GM08714 (cell line): ENCODE measurements at regions not wholly inside any gene's neighbourhood (a gene's known extent, or its start where the extent isn't known, plus 50 kb on each side); places are given as distances from the start of the nearest gene placed in this dataset.
A peak's percentile ranks its signal among the peaks of the same experiment; 100 is the strongest.

Experiments
- H3K4me3 ChIP-seq: fragments of 200-500 bp; sonication (Bioruptor generic); 2 replicates; pipeline ENCODE4 v1.5.1; 2014; ENCODE audit warnings: mild to moderate bottlenecking, low read length, inconsistent platforms
- ZNF274 ChIP-seq: IDR thresholded peaks from 2 replicates; pipeline ENCODE4 v1.6.1; 2012; ENCODE audit warnings: mild to moderate bottlenecking, low read depth, low read length

DNA sequence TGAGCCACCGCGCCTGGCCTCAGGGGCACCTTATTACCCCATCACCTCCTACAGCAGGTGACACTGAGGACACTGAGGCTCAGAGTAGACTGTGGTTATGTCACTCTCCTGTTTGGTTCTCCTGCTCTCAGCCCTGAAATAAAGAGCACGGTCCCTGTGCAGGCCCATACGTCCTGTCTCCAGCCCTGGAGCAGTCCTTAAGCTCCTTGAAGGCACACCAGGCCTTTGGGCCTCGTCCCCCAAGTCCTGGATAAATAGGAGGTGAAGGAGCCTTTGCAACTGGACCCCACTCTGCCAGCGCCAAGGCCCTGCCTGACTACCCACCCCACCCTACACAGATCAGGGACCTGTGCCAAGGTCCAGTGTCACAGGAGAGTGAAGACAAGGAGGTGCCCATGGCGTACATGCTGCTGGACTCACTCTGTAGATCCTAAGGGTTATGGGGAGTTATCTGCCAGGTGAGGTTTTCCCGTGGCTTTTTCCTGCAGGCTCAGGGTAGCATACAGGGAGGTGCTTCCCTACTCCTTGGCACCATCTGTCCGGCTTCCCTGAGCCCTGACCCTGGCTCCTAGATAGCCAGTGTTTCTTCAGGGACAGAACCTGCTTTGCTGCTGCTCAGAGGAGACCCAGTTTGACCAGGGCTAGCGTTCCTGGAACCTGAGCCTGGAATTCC, 253.2 kb downstream of the SEC14L1 start:
- TF ChIP-seq ZNF274: no peak
- H3K4me3 ChIP-seq: no peak overlapping the region

DNA sequence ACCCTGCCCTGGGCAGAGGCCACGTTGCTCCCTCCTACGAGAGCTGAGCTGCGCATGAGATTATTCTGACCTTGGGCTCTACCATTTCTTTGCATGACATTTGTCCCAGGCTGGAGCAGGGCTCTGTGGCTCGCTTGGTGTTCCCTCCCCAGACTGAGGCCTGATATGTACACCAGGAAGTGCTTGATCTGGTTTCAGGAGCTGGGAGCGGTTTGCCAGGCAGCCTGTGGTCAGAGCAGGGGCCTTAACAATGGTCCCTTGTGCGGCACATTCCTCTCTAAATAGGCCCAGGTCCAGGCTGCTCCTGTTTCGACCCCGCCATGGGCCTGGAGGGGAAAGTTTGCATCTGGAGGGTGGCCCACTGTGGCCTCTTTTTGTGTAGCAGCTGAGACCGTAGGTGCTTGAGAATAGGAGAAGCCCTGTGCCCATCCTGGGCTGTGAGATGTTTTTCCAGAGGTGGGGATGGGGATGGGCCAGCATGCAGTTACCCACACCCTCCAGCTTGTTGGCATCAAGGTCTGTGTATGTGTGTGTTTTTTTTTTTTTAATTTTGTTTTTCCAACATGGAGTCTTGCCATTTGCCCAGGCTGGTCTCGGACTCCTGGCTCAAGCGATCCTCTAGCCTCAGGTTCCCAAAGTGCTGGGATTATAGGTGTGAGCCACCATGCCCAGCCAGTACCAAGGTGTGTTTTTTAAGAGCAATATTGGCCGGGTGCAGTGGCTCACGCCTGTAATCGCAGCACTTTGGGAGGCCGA, 253.9 kb downstream of the SEC14L1 start:
- no peak overlapping the region for H3K4me3 ChIP-seq
- TF ChIP-seq ZNF274: no peak

DNA sequence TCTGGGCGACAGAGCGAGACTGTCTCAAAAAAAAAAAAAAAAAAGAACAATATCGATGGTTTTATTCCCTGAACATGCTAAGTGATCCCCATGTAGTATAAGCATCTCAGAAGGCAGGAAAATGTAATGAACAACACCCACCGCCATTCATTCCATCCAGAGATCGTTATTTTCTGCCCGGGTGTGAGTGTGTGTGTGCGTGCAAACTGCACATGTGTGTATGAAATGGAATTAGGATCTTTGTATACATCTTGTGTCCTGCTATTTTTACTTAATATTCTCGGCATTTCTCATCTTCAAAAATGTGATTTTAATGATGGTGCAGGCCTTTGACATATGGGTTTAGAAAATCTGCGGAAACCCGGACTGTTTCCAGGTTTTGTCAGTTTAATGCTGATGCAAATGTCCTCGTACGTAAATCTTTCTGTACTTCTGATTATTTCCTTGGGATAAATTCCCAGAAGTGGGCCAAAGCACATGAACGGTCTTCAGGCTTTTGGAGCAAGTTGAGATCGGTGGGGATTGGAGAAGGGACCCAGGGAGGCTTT, 254.8 kb downstream of the SEC14L1 start:
- no peak for TF ChIP-seq ZNF274

DNA sequence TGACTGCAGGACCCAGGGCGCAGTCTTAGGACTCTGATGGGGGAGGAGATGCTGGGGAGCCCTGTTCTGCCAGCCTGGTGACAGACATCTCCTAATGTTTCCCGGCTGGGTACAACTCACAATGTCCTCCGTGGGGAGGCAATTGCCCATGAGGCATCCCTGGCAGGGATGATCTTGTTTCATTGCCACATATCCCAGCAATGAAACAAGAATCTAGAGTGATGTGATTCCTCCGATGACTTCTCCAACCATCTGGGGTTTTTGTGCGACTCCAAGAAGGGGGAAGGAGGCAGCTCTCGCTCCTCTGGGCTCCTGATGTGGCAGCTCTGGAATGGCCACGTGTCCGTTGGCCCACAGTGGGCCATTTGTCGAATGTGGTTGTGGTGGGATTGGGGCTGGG, 255.8 kb downstream of the SEC14L1 start:
- TF ChIP-seq ZNF274: no peak
- no peak overlapping the region for H3K4me3 ChIP-seq

More for the DNA sequence above, 254.8 kb downstream of the SEC14L1 start:
- H3K4me3 ChIP-seq: no peak overlapping the region

DNA sequence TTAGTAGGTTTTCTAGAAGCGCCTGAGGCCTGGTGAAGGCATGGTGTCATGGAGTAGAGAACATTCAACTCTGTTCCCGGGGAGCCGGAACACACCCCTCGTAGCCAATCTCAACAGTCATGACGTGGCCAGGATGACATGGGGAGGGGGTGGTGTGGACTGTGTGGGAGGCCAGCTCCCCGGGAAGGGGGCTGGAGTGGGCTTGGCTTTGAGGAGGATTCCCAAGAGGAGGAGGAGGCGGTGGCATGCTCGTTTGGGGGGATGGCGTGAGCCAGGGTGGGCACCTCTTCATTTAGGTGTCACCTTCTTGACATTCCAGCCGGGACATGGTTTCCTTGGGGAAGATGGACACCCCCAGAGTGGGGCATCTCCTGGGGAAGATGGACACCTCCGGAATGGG, 257.5 kb downstream of the SEC14L1 start:
- H3K4me3 ChIP-seq: no peak overlapping the region
- TF ChIP-seq ZNF274: no peak

DNA sequence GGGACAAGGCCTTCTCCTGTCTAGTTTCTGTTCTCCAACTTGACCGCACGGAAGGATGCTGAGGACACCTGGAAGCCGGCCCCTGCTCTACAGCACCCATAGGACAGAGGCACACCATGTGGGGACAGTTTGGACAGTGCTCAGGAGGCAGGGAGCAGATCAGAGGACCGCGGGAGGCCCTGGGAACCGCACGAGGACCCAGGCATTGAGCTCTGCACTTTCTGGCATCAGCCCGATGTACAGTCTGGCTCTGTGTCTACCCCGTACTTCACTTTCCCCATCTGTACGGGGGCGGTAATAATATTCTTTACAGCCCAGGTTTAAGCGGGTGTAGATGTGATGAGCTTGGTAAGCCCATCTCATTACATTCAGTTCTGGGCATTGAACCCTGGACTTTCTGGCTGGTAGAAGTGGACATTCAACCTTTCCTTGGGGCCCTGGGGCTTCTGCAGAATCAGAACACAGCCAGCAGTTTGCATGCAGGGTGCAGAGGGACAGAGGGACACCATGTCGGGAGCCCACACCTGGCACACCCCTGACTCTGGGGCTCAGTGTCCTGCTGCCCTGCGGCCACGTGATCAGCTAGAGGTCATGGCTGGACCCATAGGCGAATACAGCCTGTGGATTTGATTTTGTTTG, 258.7 kb downstream of the SEC14L1 start:
- TF ChIP-seq ZNF274: no peak
- no peak overlapping the region for H3K4me3 ChIP-seq

DNA sequence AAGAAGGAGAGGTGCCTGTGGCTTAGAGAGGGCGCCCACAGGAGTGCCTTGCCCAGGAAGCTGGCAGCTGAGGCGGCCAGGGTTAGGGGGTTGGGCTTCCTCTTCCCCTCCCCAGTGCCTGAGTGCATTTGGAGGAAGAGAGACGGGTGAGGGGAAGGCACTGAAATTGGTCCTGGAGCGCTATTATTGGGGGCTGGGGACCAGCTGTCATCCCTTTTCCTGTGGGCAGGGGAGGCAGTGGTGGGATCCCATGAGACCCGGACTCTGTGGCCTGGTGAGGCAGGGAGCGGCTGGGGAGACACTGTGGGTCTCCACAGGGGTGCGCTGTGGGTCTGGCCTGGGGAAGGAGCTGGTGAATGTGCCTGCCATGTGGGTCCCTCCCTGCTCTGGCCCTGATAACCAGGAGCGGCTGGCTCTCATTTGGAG, 259.7 kb downstream of the SEC14L1 start:
- no peak overlapping the region for H3K4me3 ChIP-seq
- TF ChIP-seq ZNF274: no peak

DNA sequence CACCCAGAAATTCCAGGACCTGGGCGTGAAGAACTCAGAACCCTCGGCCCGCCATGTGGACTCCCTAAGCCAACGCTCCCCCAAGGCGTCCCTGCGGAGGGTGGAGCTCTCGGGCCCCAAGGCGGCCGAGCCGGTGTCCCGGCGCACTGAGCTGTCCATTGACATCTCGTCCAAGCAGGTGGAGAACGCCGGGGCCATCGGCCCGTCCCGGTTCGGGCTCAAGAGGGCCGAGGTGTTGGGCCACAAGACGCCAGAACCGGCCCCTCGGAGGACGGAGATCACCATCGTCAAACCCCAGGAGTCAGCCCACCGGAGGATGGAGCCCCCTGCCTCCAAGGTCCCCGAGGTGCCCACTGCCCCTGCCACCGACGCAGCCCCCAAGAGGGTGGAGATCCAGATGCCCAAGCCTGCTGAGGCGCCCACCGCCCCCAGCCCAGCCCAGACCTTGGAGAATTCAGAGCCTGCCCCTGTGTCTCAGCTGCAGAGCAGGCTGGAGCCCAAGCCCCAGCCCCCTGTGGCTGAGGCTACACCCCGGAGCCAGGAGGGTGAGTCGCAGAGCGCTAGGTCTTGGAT, 261.5 kb downstream of the SEC14L1 start:
- H3K4me3 ChIP-seq: no peak overlapping the region
- TF ChIP-seq ZNF274: no peak

DNA sequence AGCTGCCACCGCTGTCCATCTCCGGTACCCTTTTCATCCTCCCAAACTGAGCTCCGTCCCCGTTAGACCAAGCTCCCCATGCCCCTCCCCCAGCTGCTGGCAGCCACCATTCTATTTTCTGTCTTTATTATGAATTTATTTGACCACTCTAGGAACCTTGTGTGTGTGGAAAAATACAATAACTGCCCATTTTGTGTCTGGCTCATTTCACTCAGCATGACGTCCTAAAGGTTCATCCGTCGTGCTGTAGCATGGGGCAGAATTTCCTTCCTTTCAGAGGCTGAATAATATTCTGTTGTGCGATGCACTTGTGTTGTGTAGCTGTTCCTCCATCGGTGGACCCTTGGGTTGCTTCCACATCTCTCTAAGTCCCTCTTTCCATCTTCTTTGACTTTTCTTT, 263.1 kb downstream of the SEC14L1 start:
- no peak for TF ChIP-seq ZNF274
- no peak overlapping the region for H3K4me3 ChIP-seq

DNA sequence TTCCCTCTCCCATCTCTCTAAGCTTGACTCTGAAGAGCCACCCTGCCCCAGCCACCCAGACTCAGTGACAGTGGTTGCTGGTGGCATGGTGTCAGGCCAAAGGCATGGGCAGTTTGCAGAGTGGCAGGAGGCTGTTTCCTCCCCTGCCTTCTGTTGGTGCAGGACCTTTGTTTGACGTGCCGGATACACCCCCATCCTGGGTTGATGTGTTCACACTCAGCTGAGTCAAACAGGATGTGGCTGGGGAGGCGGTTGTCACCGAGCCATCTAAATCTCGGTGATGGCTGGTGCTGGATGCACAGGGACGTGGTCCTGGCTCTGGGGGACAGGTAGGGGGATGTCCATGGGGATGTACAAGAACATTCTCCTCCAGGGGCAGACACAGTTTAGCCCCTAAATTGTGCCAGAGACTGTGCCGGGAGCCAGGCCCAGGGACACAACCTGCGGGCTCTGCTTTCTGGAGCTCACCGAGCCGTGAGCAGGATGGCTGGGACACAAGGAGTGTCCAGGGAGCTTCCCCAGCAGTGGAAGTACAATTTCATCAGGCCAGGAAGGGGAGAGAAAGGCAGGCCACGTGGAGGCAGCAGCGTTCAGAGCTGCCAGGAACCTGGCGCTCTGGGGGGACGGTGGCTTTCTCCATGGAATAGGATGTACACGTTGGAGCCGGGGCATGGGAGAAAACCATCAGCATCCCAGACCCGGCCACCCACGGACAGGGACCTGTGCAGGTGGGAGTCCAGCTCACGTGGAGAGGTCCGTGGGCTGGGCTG, 264.2 kb downstream of the SEC14L1 start:
- no peak for TF ChIP-seq ZNF274
- peak overlapping the region; percentile 42; the same call in 1 of the 2 replicates for H3K4me3 ChIP-seq

DNA sequence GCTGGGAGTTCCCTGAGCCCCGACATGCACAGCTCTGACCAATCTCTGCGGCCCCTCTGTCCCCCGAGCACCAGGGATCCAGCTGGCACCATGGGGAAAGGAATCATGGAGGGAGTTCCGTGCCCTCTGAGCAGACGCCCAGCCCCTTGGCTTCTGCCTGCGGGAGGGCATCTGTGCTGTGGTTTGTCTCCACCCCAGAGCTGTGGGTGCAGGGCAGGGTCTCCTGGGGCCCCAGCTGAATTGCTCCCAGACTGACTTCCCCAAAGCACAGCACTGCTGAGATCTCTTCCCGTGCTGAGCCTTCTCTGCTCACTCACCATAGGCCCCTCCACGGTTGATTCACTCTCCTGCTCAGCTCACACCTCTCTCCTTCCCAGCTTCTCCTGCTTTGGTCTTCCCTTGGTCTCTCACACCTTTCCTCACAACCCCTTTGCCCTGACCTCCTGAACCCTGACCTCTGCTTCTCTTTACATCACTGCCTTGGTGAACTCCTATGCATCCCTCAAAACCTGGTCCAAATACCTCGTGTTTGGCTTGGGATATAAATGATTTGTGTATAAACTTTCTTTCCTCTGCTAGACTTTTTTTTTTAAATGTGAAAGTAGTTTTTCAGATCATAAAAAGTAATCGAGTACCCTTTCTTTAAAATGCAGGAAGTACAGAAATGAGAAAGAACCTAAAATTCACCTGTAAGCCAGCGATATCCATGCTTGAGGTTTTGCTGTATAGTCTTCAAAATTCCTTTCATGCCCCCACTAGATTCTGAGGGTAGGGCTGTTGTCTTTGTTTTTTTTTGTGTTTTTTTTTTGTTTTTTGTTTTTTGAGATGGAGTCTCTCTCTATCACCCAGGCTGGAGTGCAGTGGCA, 265.3 kb downstream of the SEC14L1 start:
- no peak for TF ChIP-seq ZNF274
- peak overlapping the region; percentile 42; the same call in 1 of the 2 replicates for H3K4me3 ChIP-seq

DNA sequence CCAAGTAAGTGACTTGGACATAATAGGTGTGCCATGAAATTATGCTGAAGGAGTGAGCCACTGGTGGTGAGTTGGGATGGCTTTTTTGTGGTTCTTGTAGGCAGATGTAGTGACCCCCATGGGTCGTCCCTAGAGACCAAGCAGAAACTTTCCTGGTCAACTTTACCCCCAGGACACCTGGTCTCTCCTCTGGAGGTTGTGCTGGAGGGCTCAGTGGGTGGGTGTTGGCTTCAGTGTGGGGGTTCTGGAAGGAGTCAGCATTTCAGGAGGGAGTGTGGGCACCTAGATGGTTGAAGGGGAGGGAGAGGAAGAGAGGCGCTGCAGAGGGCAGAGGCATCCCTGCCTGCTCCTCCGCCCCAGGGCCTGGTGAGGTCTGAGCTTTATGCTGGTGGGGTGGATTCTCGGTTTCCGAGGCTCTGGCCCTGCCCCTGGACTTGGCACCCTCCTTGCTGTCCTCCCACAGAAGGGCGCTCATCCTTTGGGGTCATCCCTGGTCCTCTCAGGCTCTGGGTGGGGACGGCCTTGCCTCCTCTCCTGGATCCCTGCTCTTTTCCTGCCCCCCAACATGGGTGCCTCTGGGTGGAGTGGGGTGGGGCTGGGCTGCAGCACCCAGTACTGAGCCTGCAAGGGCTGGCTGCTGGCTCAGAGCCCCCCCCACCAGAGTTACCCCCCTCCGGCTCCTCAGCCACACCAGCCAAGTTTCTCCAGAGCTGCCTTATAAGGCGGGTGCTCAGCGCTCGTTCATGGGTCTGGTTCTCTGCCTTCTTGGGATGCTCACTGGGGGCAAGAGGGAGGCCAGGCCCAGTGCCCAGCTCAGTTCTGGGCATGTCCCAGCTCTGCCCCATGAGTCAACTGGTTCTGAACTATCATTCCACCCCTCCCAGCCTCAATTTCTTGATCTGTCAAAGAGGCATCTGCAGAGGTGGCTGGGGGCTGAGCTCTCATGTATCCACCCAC, 266.8 kb downstream of the SEC14L1 start:
- H3K4me3 ChIP-seq: no peak overlapping the region
- no peak for TF ChIP-seq ZNF274
